Spleen (tissue), 11 donors: ENCODE measurements at regions not wholly inside any gene's neighbourhood (a gene's known extent, or its start where the extent isn't known, plus 50 kb on each side); places are given as distances from the start of the nearest gene placed in this dataset.

ENCODE experiments used
- DNase-seq: peaks from one replicate; pipeline ENCODE4 v3.0.0-alpha.2; 2020
- H3K27ac ChIP-seq, 8 donors: fragments of 200-600 bp; sonication (generic) in 7 of 8; 1 replicate in 4 of 8; 2 replicates in 4 of 8; pipeline versions ENCODE4 v1.5.0 to v1.8.0; 2016 to 2021; ENCODE audit warnings: inconsistent platforms in 4 of 8, mild to moderate bottlenecking in 4 of 8, moderate library complexity in 1 of 8
- H3K27me3 ChIP-seq, 7 donors: fragments of 200-600 bp; sonication (generic) in 6 of 7; replicated peaks in 1 of 7; 1 replicate in 4 of 7; 2 replicates in 3 of 7; pipeline versions ENCODE4 v1.5.0 to v1.8.0; 2016 to 2021; ENCODE audit warnings: inconsistent platforms in 3 of 7, mild to moderate bottlenecking in 1 of 7
- H3K36me3 ChIP-seq, 6 donors: fragments of 200-600 bp; sonication (generic) in 5 of 6; 1 replicate in 4 of 6; 2 replicates in 2 of 6; pipeline versions ENCODE4 v1.5.0 to v1.8.0; 2016 to 2021; ENCODE audit warnings: inconsistent platforms in 2 of 6
- H3K4me1 ChIP-seq, 6 donors: fragments of 200-600 bp; sonication (generic) in 5 of 6; 1 replicate in 3 of 6; 2 replicates in 3 of 6; pipeline versions ENCODE4 v1.5.0 to v1.8.0; 2016 to 2021; ENCODE audit warnings: inconsistent platforms in 3 of 6
- H3K4me3 ChIP-seq, 8 donors: fragments of 200-600 bp; sonication (generic) in 7 of 8; 1 replicate in 4 of 8; 2 replicates in 4 of 8; pipeline versions ENCODE4 v1.5.0 to v1.8.0; 2016 to 2021; ENCODE audit warnings: inconsistent platforms in 4 of 8, mild to moderate bottlenecking in 4 of 8, moderate library complexity in 2 of 8
- H3K9me3 ChIP-seq, 8 donors: fragments of 200-600 bp; sonication (generic) in 7 of 8; 1 replicate in 4 of 8; 2 replicates in 4 of 8; pipeline versions ENCODE4 v1.5.0 to v1.8.0; 2016 to 2021; ENCODE audit warnings: inconsistent platforms in 4 of 8
- CTCF ChIP-seq, 11 experiments: fragments of 200-600 bp in 7 of 11; fragments of 450-650 bp in 4 of 11; sonication (generic) in 4 of 11; IDR thresholded peaks in 8 of 11; conservative IDR thresholded peaks in 3 of 11; 1 replicate in 7 of 11; 2 replicates in 4 of 11; pipeline versions ENCODE4 v1.4.0 to v1.8.0; 2016 to 2021; ENCODE audit warnings: antibody characterized with exemption in 11 of 11, inconsistent platforms in 4 of 11, mild to moderate bottlenecking in 1 of 11
- POLR2A ChIP-seq, 3 donors: fragments of 450-650 bp; IDR thresholded peaks; one replicate each; pipeline ENCODE4 v1.5.1; 2017; ENCODE audit warnings: antibody characterized with exemption in 3 of 3, mild to moderate bottlenecking in 1 of 3
- POLR2AphosphoS5 ChIP-seq, 3 donors: sonication (generic); formaldehyde crosslinking; IDR thresholded peaks; one replicate each; pipeline ENCODE4 v1.5.1; 2017; ENCODE audit warnings: antibody characterized with exemption in 3 of 3
- WGBS, 5 donors: extraction: QIAGEN DNeasy Blood & Tissue Kit in 3 of 5; methylation state at CpG; one replicate each; pipeline versions ENCODE4 v1.1.5 to v1.1.7; 2013 to 2018; 5-methylcytosine and 5-hydroxymethylcytosine counted together
- intact Hi-C: fragments of 100-400 bp; cut with DNase I; formaldehyde crosslinking; loops from one replicate; pipeline ENCODE4 v1.15.0; 2023; ENCODE audit warnings: low total_unique reads
- donor health status: healthy with polysubstance abuse.
- donor health status: DM: no; HTN: no; CAD: no; lungs with moderate emphysema.
- donor health status: DM: no; HTN: no; CAD: no.
- donor health status: Bipolar disorder and iron deficiency.
- donor health status: healthy.
- donor health status: DM: no; HTN: no; CAD: no.
- donor health status: DM: yes; HTN: yes; CAD: no.

GRCh38 chr11:115760461-115761320, 256.5 kb upstream of the CADM1 start:
- H3K4me3 ChIP-seq, result peak overlapping the region; percentile 28 to 74 (median 45)
- H3K27ac ChIP-seq, result no peak overlapping the region
- DNase-seq, result no peak
- H3K9me3 ChIP-seq, result no peaks in the 10 kb centered on the region
- 34 to 40% (median 37%) methylated on average over 17 to 19 of the region's 19 CpGs for WGBS, 5 donors
- intact Hi-C loops, result no loop called here
- H3K27me3 ChIP-seq, result peaks cover 0 to 49% (median 13%) of the 10 kb centered on the region in 7 donors
- no peaks in the 10 kb centered on the region for H3K36me3 ChIP-seq
- no peak for TF ChIP-seq POLR2AphosphoS5 (IDR thresholded peaks at IDR 0.05)
- no peak for TF ChIP-seq CTCF (IDR thresholded peaks at IDR 0.05 in 8 of 11, conservative IDR thresholded peaks at IDR 0.05 in 3 of 11)
- TF ChIP-seq POLR2A (IDR thresholded peaks at IDR 0.05), result no peak
- H3K4me1 ChIP-seq, result peaks cover 0 to 19% (median 8%) of the 10 kb centered on the region in 6 donors

- Histone ChIP-seq H3K4me1 (peaks cover 0 to 19% (median 8%) of the 10 kb centered on the region in 6 donors), H3K27me3 (peaks cover 0 to 49% (median 13%) of the 10 kb centered on the region in 7 donors), H3K36me3 (no peaks in the 10 kb centered on the region), H3K4me3 (peak overlapping the region; percentile 28 to 74 (median 45)), H3K9me3 (no peaks in the 10 kb centered on the region), H3K27ac (peak overlapping the region in 1 of 8 donors; percentile 6)
- intact Hi-C loops, result no loop called here
- WGBS, 5 donors, result 6 to 10% (median 7%) methylated on average over 49 to 70 of the region's 70 CpGs
- no peak for TF ChIP-seq POLR2A (IDR thresholded peaks at IDR 0.05)
- TF ChIP-seq CTCF (IDR thresholded peaks at IDR 0.05 in 8 of 11, conservative IDR thresholded peaks at IDR 0.05 in 3 of 11), result no peak
- no peak for TF ChIP-seq POLR2AphosphoS5 (IDR thresholded peaks at IDR 0.05)
- no peak for DNase-seq
Observed at GRCh38 chr11:115759622-115760460, 255.6 kb upstream of the CADM1 start.

- WGBS, 5 donors, result 90 to 93% (median 92%) methylated on average over 8 of the region's 8 CpGs
- peaks cover 0 to 19% (median 8%) of the 10 kb centered on the region in 6 donors for H3K4me1 ChIP-seq
- intact Hi-C loops, result no loop called here
- TF ChIP-seq CTCF (IDR thresholded peaks at IDR 0.05 in 8 of 11, conservative IDR thresholded peaks at IDR 0.05 in 3 of 11), result no peak
- no peak for TF ChIP-seq POLR2AphosphoS5 (IDR thresholded peaks at IDR 0.05)
- no peak for TF ChIP-seq POLR2A (IDR thresholded peaks at IDR 0.05)
- no peaks in the 10 kb centered on the region for H3K9me3 ChIP-seq
- no peak overlapping the region for H3K4me3 ChIP-seq
- DNase-seq, result no peak
- H3K27me3 ChIP-seq, result peaks cover 0 to 40% (median 13%) of the 10 kb centered on the region in 7 donors
- no peaks in the 10 kb centered on the region for H3K36me3 ChIP-seq
- H3K27ac ChIP-seq, result no peak overlapping the region
Observed at GRCh38 chr11:115758011-115758410, 253.8 kb upstream of the CADM1 start.
